NCI-H1105 treated with DMSO at 0.1 percent for 48 hours (cell line): ENCODE measurements at regions not wholly inside any gene's neighbourhood (a gene's known extent, or its start where the extent isn't known, plus 50 kb on each side); places are given as distances from the start of the nearest gene placed in this dataset.

ENCODE experiments used
- DNase-seq: peaks from one replicate; lab custom pipeline; 2025; lab: John Stamatoyannopoulos, UW

DNA sequence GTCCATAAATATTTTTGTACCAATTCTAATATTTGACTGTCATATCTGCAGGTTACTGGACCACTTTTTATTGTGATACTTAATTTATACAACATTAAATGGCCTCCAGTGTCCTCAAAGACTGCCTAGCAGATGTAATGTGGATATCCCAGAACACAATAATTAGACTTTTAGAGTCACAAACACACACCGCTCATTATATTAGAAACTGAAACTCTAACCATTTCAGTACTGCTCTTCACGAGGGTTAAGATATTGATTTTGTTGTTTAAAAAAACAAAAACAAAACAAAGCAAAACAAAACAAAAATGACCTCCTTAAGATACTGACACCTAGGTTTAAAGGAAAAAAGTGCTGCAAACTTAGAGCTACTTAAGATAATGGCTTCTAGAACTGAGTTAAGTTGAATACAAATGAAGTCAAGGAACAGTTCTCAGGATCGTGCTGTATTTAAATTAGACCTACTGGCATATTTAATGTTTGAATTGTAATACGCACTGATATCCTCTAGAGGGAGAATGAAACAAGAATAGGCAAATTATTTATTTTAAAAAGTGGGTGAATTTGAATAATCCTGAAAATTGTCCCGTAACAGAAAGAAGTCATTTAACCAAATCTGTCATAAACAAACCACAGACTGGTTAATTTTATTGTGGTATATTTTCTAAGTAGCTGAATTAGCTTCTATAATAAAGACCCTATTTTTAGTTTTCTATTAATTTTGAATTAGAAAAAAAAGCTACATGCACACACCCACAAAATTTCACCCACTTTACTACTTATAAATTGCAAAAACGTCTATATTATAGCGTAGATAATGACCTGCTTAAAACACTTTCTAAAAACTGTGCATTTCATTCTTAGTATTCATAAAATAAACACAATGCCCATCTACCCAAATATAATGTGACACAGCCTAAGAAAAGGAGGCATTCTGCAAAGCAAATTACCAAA, 395.2 kb upstream of the DCN start:
- peak; percentile 47 for DNase-seq

DNA sequence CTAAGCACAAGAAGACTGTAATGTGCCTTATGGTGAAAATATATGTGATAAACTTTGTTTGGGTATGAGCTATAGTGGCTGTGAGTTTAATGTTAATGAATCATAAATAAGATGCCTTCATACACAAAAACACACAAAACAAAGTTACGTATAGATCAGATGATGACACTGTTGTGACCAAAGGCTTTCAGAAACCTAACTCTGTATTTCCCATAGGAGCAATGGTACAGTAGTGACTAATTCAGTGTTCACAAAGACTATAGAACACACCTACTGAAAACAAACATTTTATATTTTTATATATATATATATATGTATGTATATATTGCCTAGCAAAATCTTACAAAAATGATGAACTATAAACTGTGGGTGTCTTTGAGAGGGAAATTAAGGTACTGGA, 393.8 kb upstream of the DCN start:
- DNase-seq = no peak

DNA sequence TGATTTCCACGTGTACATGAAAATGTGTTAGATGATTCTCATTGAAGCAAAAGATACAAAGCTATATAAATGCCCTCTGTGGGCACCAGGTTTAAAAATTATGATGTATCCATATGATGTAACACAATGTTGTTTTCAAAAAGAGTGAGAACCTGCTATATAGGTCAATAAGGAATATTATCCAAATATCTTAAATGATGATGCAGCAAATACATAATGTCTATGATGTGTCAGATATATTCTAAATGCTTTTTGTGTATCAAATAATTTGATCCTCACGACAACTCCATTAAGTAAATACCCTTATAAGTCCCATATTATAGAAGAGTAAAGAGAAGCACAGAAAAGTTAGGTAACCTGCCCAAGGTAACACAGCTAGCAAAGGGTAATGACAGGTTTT, 393.0 kb upstream of the DCN start:
- no peak for DNase-seq

DNA sequence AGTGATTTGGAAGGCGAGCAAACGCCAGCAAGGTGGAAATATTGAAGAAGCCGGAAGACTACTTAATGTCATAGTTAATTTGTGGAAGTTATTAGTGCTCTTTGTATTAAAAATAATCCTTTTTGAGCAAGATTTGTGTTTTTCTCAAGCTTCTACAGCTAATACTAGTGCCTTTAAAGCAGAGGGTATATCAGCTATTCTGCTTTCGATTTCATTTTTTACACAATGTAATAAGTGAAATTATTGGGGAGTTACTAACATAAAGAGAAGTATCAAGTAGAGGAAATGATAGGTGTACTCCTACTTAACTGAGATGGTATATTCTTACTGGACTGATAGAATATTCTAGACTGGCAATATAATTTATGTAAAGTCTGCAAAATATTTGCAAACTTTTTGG, 392.4 kb upstream of the DCN start:
- DNase-seq = no peak

DNA sequence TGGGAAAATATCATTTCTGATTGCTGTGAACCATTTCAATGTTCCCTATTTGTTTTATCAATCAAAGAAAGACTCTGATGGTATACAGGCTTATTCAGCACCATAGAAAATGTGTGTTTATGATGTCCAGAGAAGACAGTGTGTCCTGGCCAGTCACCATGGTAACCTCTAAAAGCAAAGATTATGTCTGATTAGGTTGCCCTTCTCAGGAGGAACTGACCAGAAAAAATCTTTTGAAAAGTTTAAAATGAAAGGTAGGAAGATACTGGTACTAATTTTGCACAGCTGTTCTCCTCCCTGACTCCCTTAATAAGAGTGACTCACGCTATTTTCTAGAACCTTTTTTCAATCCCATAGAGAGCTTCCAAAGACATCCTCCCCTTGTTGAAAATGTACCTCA, 391.8 kb upstream of the DCN start:
- no peak for DNase-seq

DNA sequence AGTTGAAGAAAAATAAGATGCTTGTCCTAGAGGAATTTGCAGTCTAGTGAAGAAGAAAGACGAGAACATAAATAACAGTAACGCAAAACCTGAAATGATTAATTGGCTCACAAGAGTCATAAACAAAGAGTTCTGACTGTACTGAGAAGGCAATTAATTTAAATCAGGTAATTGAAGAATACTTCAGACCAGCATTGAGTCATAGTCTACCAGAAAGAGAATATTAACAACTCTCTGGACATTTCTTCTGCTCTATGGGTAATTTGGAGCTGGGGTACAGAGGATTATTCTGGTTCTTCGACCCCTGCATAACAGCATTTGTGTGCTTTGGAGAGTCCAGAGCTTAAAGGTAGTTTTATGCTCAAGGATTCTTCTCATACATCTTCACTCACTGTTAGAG, 390.3 kb upstream of the DCN start:
- DNase-seq = no peak

DNA sequence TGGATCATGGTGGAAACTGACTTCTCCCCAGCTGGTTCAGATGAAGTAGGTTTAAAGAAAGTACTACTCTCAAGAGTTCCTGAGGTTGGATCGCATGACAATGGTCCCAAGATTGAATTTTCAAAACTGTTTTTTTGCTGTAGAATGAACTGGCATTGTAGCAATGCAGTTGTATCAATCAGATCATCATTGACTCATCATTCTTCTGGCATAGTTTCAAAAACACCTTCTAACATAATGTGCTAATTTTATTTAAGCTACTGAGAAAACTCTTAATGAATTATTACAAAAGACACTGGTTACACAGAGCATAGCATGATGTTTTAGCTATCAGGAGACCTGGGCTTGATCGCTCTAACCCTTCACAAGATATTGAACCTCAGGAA, 384.5 kb upstream of the DCN start:
- DNase-seq = no peak

DNA sequence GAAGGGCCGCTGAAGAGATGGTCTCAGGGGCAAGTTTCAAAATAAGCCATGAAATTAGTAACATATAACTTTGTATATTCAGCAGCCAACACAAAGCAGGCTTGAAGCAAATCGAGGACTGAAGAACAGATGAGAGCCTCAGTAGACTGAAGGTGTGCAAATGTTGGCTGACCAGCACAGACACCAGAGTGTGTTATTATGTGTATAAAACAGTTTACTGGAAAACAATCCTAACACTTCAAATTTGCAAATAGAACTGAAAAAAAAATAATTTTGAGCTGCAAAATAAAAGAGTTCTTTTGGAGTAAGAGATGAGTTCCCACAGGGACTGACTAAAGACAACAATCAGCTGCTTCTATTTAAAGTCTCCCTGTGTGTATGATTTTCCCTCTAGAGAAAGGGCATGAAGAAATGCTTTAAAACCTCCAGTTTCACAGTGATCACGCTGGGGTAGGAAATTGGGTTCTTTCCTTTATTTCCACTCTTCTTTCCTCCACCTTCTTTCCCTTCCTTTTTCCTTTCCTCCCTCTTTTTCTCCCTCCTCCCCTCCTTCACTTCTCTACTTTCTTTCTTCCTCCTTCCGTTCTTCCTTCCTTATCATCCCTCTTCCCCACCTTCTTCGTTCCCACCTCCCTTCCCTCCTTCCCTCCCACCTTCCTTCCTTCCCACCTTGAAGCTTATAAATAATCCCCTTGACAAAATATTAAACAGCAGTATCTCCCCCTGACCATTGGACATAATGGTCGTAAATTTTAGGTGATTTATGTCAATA, 383.9 kb upstream of the DCN start:
- DNase-seq = no peak

DNA sequence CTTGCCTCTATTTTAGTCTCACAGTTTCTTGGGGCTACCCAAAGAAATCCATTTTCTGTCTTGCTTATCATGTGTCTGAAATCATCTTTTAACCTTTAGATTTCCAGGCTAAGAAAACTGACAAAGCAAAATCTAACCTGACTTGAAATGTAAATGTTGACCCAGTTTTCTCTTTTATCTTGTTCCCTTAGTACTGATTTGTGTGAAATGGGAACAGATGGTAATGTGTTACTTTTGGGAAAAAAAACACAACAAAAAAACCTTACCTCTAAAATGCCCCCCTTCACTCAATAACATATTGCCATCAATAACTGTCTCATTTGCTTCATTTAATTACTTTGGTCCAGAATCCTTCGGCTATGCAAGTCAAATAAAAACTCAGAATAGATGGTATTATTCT, 383.2 kb upstream of the DCN start:
- DNase-seq = no peak

DNA sequence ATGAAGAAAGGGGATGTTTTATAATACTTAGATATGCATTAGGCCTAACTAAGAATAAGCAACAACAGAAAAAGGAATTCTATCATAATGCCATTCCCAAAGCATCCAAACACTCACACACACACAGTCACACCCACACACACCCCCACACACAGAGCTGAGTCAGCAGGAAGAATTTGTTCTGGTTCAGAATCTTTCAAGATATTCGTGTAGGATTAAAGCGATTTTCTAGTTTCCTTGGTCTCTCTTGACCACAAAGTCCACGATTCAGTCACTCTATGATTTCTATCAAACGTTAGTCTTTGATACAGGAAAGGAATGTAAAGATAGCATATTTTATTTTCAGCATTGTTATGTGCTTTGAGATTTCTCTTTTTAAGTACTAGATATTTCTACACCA, 382.6 kb upstream of the DCN start:
- no peak for DNase-seq

DNA sequence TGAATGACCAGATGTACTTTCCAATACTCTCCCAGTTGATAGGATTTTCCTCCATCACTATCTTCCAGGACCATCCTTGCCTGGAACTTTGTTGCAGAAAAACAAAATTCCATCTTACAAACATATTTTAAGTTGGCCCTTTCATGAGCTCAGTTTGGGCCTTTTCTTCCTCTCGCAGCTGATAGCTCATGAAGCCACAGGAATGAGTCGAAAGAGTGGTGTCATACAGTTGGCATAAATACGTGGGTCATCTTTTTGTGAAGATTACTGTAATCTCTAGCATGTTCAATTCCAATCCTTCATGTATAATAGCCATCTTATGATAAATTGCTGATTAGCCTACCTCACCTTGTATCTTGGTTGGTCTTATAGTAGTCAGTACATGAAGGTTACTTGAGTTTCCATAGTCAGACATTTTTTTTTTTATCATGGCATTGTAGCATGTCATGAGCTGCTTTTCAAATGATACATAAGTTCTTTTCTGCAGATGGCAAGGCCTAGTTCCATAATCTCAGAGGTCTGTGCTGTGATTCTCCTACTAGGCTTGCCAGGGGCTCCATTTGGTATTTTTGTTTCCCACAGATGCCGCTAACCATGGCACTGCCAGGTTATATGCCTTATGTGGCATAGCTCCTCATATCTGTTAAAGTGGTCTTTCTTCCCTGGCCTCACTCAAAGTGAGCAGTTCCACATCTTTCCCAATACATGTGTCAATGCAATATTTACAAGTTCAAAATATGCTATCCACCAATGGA, 380.6 kb upstream of the DCN start:
- DNase-seq = no peak

DNA sequence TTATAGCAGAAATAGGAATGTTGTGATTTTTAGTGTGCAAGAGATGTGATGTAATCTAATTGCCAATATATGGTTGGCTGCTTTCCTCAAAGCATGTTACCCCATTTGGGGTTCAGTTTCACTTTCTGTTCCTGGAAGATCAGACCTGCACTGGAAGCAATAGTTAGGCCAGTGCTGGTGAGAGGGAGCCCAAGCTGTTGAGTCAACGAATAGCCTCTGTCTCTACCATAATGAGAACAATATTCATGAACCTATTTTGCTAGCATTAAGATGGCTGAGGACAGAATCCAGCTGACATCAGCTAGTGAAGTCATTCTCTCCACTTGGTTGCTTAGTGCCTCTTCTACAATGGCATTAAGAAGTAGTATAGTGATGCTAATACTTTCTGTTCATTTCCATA, 379.9 kb upstream of the DCN start:
- no peak for DNase-seq

DNA sequence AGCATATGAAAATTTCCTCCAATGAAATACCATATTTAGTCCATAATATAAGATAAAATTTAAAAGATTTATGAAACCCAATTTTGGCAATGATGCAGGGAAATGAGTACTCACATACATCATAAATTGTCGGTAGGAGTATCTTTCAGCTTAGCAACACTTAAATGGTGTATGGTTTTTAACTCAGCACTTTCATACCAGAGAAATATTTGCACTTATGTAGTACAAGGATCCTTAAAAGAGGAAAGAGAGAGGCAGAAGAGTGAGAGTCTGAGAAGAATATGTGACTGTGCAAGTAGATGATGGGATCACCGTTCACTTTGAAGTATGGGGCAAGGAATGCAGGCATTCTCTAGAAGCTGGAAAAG, 379.3 kb upstream of the DCN start:
- DNase-seq = no peak

DNA sequence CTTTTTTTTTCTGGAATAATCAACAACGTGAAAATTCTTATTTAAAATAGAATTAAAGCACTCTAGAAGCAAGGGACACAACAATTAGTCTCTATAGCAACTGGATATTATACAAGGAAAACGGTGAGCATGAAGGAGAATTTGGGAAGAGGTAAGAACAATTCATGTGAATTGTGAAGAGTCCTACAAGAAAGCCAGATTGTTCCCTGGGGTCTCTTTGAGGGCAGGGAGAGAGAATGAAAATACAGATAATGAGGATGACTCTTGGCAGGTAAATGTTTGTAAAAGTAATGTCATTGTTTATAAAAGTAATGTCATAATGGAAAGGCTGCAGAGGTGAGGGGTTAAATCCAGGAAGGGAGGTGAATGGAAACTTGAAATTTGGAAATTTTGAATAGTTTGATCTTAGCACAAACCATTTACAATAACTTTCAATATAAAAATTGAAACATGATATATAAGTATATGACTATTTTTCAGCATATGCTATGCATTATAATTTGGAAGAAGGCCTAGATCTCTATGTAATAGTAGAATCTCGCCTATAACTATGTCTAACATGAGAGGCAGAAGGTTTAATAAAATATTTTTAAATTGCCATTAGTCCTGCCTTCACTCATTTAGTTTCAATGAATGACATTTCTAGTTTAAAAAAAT, 378.8 kb upstream of the DCN start:
- no peak for DNase-seq

DNA sequence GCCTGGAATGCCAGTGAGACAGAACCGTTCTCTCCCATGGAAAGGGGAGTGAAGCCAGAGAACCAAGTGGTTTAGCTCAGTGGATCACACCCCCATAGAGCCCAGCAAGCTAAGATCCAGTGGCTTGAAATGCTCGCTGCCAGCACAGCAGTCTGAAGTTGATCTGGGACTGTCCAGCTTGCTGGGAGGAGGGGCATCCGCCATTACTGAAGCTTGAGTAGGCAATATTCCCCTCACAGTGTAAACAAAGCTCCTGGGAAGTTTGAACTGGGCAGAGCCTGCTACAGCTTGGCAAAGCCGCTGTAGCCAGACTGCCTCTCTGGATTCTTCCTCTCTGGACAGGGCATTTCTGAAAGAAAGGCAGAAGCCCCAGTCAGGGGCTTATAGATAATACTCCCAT, 374.3 kb upstream of the DCN start:
- no peak for DNase-seq

DNA sequence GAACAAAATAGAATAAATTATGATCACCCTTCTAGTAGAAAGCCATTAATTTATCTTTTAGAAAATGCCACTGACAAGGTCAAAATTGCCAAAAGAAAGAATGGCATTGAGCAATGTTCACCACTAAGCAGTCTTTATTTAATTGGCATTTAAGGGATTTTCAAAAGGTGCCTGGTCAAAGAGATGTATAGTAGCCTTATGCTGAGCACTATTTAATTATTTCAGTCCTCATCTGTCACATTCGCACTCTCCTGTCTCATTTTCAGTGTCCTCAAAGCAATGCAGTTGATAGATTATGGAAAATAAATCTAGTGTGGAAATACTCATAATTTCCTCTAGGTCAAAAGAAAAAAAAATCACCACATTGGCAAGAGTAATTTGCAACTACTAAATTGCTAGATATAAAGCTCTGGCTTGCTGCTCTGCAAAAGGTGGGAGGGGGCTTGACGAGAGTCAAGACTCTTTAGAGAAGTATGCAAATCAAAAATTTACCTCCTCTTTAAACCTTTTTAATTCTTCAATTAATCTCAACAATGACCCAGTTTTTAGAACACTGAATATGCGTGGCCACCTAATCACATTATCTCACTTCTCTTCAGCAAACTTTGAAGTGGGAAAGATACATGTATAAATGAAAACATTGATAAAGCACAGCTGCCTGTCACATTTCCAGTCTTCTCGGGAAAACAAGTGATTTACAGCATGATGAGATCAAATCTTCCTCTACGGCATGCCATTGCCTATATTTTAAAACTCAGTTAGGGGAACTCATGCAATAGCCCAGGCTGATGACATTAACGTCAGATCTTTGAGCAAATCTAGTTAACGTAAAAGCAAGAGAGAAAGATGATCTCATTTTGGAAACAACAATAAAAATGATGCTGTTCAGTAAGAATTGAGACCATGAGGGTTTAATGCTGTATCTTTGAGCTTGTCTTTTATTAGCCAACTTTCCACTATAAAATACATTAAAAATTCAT, 373.1 kb upstream of the DCN start:
- no peak for DNase-seq

DNA sequence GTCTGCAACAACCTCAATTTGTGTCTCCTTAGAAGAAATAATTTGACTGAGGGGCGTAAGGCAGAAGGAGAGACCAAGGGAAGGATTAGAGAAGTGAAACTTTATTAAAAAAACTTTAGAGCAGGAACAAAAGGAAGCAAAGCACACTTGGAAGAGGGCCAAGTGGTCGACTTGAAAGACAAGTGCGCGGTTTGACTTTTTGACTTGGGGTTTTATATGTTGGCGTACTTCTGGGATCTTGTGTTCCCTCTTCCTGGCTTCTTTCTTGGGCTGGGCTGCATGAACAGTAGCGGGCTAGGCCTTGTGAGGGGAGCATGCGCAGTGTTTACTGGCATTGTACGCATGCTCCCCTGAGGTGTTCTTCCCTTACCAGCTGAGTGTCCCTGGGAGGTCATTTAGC, 369.3 kb upstream of the DCN start:
- no peak for DNase-seq

DNA sequence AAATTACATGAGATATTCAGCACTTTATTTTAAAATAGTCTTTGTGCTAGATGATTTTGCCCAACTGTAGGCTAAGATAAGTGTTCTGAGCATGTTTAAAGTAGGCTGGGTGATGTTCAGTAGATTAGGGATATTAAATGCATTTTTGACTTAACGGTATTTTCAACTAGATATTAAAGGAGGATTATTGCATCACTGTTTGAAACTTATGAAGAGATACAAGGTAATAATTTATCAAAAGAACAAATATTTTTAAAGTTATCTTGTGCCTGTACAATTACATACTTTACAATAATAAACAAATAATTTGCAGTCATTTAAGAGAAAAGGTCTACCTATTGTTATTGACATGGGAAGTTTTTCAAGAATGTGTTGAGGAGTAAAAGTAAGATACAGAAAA, 368.6 kb upstream of the DCN start:
- DNase-seq = no peak

DNA sequence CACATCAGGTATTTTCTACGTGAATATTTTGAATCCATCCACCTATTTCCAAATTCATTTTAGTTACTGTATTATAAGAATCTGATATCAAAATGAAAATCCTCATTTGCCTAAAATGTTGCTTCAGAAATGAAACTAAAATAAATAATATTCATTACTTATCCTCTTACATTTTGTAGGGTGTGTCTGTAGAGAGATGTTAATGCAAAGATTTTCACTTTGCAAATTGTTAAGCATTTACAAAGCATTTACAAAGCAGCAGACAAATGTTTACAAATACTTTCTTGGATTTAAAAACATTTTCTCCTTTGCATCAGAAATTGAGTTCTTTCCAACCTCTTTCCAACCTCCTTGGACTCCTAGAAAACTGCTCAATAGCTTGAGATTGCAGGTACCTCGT, 360.0 kb upstream of the DCN start:
- DNase-seq = no peak

DNA sequence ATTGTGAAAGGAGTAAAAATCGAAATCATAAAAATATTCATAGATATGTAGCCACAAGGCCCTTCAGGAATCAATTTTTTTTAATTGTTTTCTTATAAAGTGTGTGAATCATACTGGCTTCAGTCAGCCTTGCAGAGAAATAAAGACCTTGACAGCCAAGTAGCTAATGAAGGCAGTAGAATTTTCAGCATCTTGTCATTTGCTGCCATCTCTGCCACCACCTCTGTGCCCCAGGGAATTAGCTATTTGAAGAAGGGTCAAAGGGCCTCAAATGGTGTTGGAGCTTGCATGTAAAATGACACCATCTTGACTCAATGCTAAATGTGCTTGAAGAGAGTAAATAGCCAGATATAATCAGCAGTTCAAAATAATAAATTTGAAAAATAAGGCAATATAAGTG, 359.4 kb upstream of the DCN start:
- DNase-seq = no peak

DNA sequence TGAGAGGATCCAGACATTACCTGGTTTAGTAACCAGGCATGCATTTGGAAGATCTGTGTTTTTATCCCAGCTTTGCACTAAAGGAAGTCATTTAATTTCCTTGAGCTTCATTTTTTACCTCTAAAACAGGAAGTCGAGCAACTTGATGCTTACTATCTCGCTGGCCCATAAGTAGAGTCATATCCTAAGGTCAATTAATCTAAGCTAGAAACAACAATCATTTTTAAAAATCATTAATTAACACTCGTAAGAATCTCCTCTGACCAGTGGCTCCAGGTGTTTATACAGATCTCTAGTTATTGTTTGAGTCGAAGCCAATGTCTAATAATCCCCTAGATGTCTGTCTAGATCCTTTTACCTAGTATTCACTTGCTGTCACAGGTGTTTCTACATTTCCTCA, 355.8 kb upstream of the DCN start:
- DNase-seq = no peak
